NT2/D1 (cell line): ENCODE measurements at regions not wholly inside any gene's neighbourhood (a gene's known extent, or its start where the extent isn't known, plus 50 kb on each side); places are given as distances from the start of the nearest gene placed in this dataset.

Experiments used
- SUZ12 ChIP-seq: IDR thresholded peaks from 2 replicates; pipeline ENCODE4 v1.6.1; 2011; ENCODE audit not compliant: insufficient read length, insufficient read depth; ENCODE audit errors: extremely low read depth
- ZNF274 ChIP-seq: IDR thresholded peaks from 2 replicates; pipeline ENCODE4 v1.6.1; 2011; ENCODE audit warnings: mild to moderate bottlenecking, low read depth, low read length

DNA sequence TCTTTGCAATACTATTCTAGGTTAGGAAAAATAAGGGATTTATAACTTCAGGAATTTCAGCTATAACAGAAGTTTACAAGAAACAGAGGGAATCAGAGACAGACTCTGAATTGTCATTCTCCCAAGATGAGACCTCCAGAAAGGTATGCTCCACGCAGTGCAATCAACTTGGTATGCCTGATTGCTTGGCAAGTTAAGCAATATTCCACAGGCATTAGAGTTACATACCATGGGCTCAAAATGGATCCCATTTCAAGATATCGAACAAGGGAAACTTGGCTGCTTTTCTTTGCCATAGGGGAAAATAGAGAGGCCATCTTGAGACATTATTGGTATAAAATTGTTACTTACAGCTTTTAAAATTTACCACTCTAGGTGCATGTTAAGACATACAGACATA, 615.6 kb upstream of the SOX9 start:
- TF ChIP-seq ZNF274 (no peak), SUZ12 (no peak)
